Keratinocyte (primary cell): ENCODE measurements at regions not wholly inside any gene's neighbourhood (a gene's known extent, or its start where the extent isn't known, plus 50 kb on each side); places are given as distances from the start of the nearest gene placed in this dataset.

Experiments used
- DNase-seq: peaks from one replicate; pipeline ENCODE4 v3.0.0-alpha.2; 2011; ENCODE audit warnings: low read depth, missing footprints, low spot score
- FAIRE-seq: peaks from 2 replicates; lab custom pipeline; 2011; peaks lifted over from hg19 to GRCh38; lab: Jason Lieb, UNC
- H2AFZ ChIP-seq: 2 replicates; pipeline ENCODE4 v1.6.0; 2012; ENCODE audit warnings: low read length, control low read depth, inconsistent platforms; ENCODE audit not compliant: control insufficient read depth
- H3K27ac ChIP-seq: 2 replicates; pipeline ENCODE4 v1.5.1; 2011; ENCODE audit warnings: low read length; ENCODE audit not compliant: control insufficient read depth, insufficient read depth
- H3K27me3 ChIP-seq: 3 replicates; pipeline ENCODE4 v1.6.0; 2011; ENCODE audit warnings: low read length; ENCODE audit not compliant: control insufficient read depth, insufficient read depth; ENCODE audit errors: extremely low read depth
- H3K36me3 ChIP-seq, 2 experiments: 2 replicates in 1 of 2; 3 replicates in 1 of 2; pipeline ENCODE4 v1.5.1; 2011; ENCODE audit warnings: low read length in 2 of 2, mild to moderate bottlenecking in 1 of 2; ENCODE audit not compliant: control insufficient read depth in 2 of 2, insufficient read depth in 2 of 2; ENCODE audit errors: extremely low read depth in 1 of 2
- H3K4me1 ChIP-seq: 3 replicates; pipeline ENCODE4 v1.5.1; 2011; ENCODE audit warnings: low read length; ENCODE audit not compliant: control insufficient read depth, insufficient read depth; ENCODE audit errors: extremely low read depth
- H3K4me2 ChIP-seq: 3 replicates; pipeline ENCODE4 v1.6.0; 2011; ENCODE audit warnings: low read depth, low read length; ENCODE audit not compliant: control insufficient read depth, insufficient read depth; ENCODE audit errors: extremely low read depth
- H3K4me3 ChIP-seq, 3 experiments: fragments of 200-600 bp in 1 of 3; sonication (generic) in 1 of 3; 2 replicates in 2 of 3; 3 replicates in 1 of 3; pipeline ENCODE4 v1.5.1; 2011 to 2016; ENCODE audit warnings: low read length in 3 of 3, mild to moderate bottlenecking in 3 of 3, control low read depth in 2 of 3, inconsistent platforms in 1 of 3, low read depth in 1 of 3, mixed read lengths in 1 of 3, mixed run types in 1 of 3, moderate library complexity in 1 of 3; ENCODE audit not compliant: control insufficient read depth in 2 of 3, insufficient read depth in 2 of 3; ENCODE audit errors: extremely low read depth in 1 of 3
- H3K79me2 ChIP-seq: 2 replicates; pipeline ENCODE4 v1.6.0; 2012; ENCODE audit warnings: low read length; ENCODE audit not compliant: control insufficient read depth, insufficient read depth
- H3K9ac ChIP-seq: 3 replicates; pipeline ENCODE4 v1.6.0; 2011; ENCODE audit warnings: low read length; ENCODE audit not compliant: control insufficient read depth, insufficient read depth; ENCODE audit errors: extremely low read depth
- H3K9me1 ChIP-seq: 3 replicates; pipeline ENCODE4 v1.6.0; 2011; ENCODE audit warnings: low read length; ENCODE audit not compliant: control insufficient read depth, insufficient read depth; ENCODE audit errors: extremely low read depth
- H3K9me3 ChIP-seq: 2 replicates; pipeline ENCODE4 v1.5.1; 2012; ENCODE audit warnings: low read depth, low read length; ENCODE audit not compliant: control insufficient read depth
- H4K20me1 ChIP-seq: 3 replicates; pipeline ENCODE4 v1.6.0; 2011; ENCODE audit warnings: low read length; ENCODE audit not compliant: control insufficient read depth, insufficient read depth; ENCODE audit errors: extremely low read depth
- EZH2 ChIP-seq: IDR thresholded peaks from one replicate; pipeline ENCODE4 v1.6.1; 2012; ENCODE audit warnings: inconsistent platforms, mild to moderate bottlenecking, low read length, moderate library complexity
- dilution Hi-C: fragments of 300-500 bp; cut with MboI; formaldehyde crosslinking; loops from one replicate; pipeline ENCODE4 v1.7.0; 2020; ENCODE audit warnings: low sequenced_read_pairs; ENCODE audit not compliant: extremely low pct_ligation_motif_present
- TF ChIP-seq, protein P1 (sequence below), 3 experiments: IDR thresholded peaks in 1 of 3; conservative IDR thresholded peaks in 1 of 3; optimal IDR thresholded peaks in 1 of 3; 2 replicates in 2 of 3; 3 replicates in 1 of 3; pipeline versions ENCODE3 to v1.5.1; 2011; ENCODE audit warnings: low read length in 3 of 3, mild to moderate bottlenecking in 3 of 3, moderate library complexity in 2 of 3, control low read depth in 1 of 3, inconsistent platforms in 1 of 3; ENCODE audit not compliant: insufficient read depth in 2 of 3; ENCODE audit errors: extremely low read depth in 1 of 3

DNA sequence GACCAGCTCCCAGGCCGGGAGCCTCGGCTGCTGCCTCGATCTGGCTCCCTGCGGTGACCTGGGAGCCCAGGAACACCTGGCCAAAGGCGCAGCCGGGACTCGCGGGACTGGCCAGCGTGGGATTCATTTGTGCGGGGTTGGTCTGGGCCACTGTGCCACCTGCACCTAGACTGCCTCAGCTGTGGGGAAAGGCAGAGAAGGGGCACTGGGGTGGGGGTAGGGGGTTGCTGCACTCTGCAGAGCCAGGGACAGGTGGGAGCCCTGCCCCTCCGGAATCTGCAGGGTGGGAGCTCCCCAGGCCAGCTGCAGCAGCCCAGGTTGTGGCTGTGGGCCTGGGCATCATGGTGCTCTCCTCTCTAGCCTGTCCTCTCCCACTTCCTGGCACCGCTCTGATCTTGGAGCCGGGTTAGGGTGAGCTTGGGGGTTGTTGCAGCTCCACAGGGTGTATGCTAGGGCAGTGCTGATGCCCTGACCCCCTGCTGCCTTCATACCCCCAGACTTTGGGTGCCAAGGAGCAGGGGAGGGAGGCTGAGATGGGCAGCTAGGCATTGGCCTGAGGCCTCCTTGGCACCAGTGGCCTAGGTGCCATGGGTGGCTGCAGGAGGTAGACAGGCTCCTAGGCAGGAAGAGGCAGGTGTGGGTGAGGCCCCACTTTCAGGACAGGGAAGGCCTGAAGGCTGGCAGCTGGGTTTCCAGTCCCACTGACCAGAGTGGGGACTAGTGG, 57.5 kb upstream of the ETV3 start:
- Histone ChIP-seq H3K4me3 (no peak overlapping the region), H2AFZ (no peak overlapping the region), H3K27me3 (no peaks in the 10 kb centered on the region), H4K20me1 (no peaks in the 10 kb centered on the region), H3K79me2 (no peaks in the 10 kb centered on the region), H3K36me3 (no peaks in the 10 kb centered on the region), H3K9me1 (no peaks in the 10 kb centered on the region), H3K4me1 (peaks cover 10% of the 10 kb centered on the region), H3K9ac (no peak overlapping the region), H3K27ac (no peak overlapping the region), H3K9me3 (no peaks in the 10 kb centered on the region), H3K4me2 (no peak overlapping the region)
- dilution Hi-C loops: no loop called here
- no peak for FAIRE-seq
- TF ChIP-seq, protein P1, sequence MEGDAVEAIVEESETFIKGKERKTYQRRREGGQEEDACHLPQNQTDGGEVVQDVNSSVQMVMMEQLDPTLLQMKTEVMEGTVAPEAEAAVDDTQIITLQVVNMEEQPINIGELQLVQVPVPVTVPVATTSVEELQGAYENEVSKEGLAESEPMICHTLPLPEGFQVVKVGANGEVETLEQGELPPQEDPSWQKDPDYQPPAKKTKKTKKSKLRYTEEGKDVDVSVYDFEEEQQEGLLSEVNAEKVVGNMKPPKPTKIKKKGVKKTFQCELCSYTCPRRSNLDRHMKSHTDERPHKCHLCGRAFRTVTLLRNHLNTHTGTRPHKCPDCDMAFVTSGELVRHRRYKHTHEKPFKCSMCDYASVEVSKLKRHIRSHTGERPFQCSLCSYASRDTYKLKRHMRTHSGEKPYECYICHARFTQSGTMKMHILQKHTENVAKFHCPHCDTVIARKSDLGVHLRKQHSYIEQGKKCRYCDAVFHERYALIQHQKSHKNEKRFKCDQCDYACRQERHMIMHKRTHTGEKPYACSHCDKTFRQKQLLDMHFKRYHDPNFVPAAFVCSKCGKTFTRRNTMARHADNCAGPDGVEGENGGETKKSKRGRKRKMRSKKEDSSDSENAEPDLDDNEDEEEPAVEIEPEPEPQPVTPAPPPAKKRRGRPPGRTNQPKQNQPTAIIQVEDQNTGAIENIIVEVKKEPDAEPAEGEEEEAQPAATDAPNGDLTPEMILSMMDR (optimal IDR thresholded peaks at IDR 0.05 in 1 of 3, IDR thresholded peaks at IDR 0.05 in 1 of 3, conservative IDR thresholded peaks at IDR 0.05 in 1 of 3; ENCODE audit: extremely low read depth in 1 of 3, insufficient read depth in 2 of 3, low read length in 3 of 3): no peak
- TF ChIP-seq EZH2: no peak
- no peak for DNase-seq

DNA sequence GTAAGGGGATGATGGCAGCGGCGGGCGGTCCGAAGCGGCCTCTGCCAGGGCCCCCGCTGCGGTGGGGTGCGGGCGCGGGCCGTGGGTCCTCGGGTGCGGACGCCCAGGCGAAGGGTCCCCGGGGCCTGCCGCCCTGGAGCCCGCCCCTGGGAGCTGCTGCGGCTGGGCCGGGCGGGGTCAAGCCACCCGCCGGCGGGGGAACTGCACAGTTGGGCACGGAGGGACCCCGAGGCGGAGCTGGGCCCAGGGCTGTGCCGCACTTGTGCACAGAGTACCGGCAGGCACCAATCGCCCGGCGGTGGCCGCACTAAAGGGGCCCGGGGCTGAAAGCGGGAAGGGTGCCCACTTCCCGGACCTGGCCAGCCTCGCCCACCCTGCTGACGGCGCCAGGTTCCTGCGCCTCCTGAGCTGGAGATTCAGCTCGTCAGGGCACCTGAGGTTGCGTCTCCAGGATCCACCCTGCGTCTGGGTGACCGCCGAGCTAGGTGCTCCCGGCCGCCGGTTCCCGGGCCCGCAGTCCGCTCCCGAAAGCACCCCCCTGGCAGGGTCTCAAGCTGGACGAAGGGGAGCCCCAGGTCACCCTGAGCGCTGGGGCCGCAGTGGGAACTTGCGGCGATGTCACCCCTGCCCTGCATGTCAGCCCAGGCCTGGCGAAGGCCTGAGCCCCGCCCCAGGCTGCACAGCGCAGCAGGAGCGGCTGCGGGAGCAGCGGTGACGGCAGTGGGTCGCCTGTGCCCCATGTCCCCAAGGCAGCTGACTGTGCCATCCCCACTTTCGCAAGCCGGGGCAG, 56.7 kb upstream of the ETV3 start:
- Histone ChIP-seq H3K79me2 (no peaks in the 10 kb centered on the region), H4K20me1 (no peaks in the 10 kb centered on the region), H2AFZ (no peak overlapping the region), H3K4me2 (no peak overlapping the region), H3K27me3 (no peaks in the 10 kb centered on the region), H3K9ac (no peak overlapping the region), H3K9me1 (no peaks in the 10 kb centered on the region), H3K4me1 (peaks cover 14% of the 10 kb centered on the region), H3K9me3 (no peaks in the 10 kb centered on the region), H3K36me3 (no peaks in the 10 kb centered on the region), H3K4me3 (no peak overlapping the region), H3K27ac (no peak overlapping the region)
- no peak for DNase-seq
- dilution Hi-C loops: no loop called here
- FAIRE-seq: no peak
- no peak for TF ChIP-seq EZH2
- TF ChIP-seq, protein P1 (optimal IDR thresholded peaks at IDR 0.05 in 1 of 3, IDR thresholded peaks at IDR 0.05 in 1 of 3, conservative IDR thresholded peaks at IDR 0.05 in 1 of 3; ENCODE audit: extremely low read depth in 1 of 3, insufficient read depth in 2 of 3, low read length in 3 of 3): no peak
